PC-9 (cell line): ENCODE measurements at regions not wholly inside any gene's neighbourhood (a gene's known extent, or its start where the extent isn't known, plus 50 kb on each side); places are given as distances from the start of the nearest gene placed in this dataset.

Experiments
- BruUV-seq: library from RNA; stranded (reverse); fragments of 400-500 nt; replicated peaks from 2 replicates; lab custom pipeline; 2021; lab: Mats Ljungman, UMichigan
- CTCF ChIA-PET: fragments of 300-600 bp; sonication (Branson Sonifier 250); formaldehyde crosslinking; loops from one replicate; lab custom pipeline; 2022; ENCODE audit warnings: antibody characterized with exemption; lab: Charles Lee
- POLR2A ChIA-PET: fragments of 300-600 bp; sonication (Branson Sonifier 250); formaldehyde crosslinking; loops from one replicate; lab custom pipeline; 2022; ENCODE audit warnings: antibody characterized with exemption; ENCODE audit not compliant: unreplicated experiment; lab: Charles Lee
- DNase-seq, 2 experiments: peaks; one replicate each; pipeline versions ENCODE4 v3.0.0 to v3.0.0-alpha.2; 2015 to 2022; ENCODE audit warnings: mixed read lengths in 1 of 2
- H2AFZ ChIP-seq: fragments of 200-600 bp; sonication (generic); 2 replicates; pipeline ENCODE4 v1.8.1; 2017; ENCODE audit warnings: antibody characterized with exemption
- H3F3A ChIP-seq: fragments of 200-600 bp; sonication (generic); 2 replicates; pipeline ENCODE4 v1.8.1; 2017; ENCODE audit warnings: antibody characterized with exemption, mild to moderate bottlenecking, low read depth; ENCODE audit not compliant: insufficient read depth
- H3K27ac ChIP-seq: fragments of 200-600 bp; sonication (generic); 2 replicates; pipeline ENCODE4 v1.6.1; 2016; ENCODE audit warnings: mixed run types
- H3K27me3 ChIP-seq: fragments of 200-600 bp; sonication (generic); 2 replicates; pipeline ENCODE4 v1.6.1; 2016; ENCODE audit warnings: low read depth, mixed run types; ENCODE audit not compliant: insufficient read depth
- H3K36me3 ChIP-seq: fragments of 200-600 bp; sonication (generic); 2 replicates; pipeline ENCODE4 v1.6.1; 2016; ENCODE audit warnings: low read depth, mixed run types
- H3K4me1 ChIP-seq: fragments of 200-600 bp; sonication (generic); replicated peaks from 2 replicates; pipeline ENCODE4 v1.6.1; 2016; ENCODE audit warnings: mixed run types; ENCODE audit not compliant: insufficient read depth
- H3K4me2 ChIP-seq: fragments of 200-600 bp; sonication (generic); 2 replicates; pipeline ENCODE4 v1.6.1; 2017; ENCODE audit warnings: mixed run types
- H3K4me3 ChIP-seq: fragments of 200-600 bp; sonication (generic); 2 replicates; pipeline ENCODE4 v1.6.1; 2016; ENCODE audit warnings: mixed run types
- H3K79me2 ChIP-seq: fragments of 200-600 bp; sonication (generic); 2 replicates; pipeline ENCODE4 v1.6.1; 2017; ENCODE audit warnings: low read depth, mixed run types
- H3K9me2 ChIP-seq: fragments of 200-600 bp; sonication (generic); 2 replicates; pipeline ENCODE4 v1.8.1; 2017; ENCODE audit warnings: mild to moderate bottlenecking; ENCODE audit not compliant: insufficient read depth
- H3K9me3 ChIP-seq: fragments of 200-600 bp; sonication (generic); 2 replicates; pipeline ENCODE4 v1.8.1; 2016; ENCODE audit warnings: low read depth; ENCODE audit not compliant: insufficient read depth
- H4K20me1 ChIP-seq: fragments of 200-600 bp; sonication (generic); 2 replicates; pipeline ENCODE4 v1.8.1; 2017; ENCODE audit not compliant: insufficient read depth
- CTCF ChIP-seq: fragments of 200-600 bp; sonication (generic); conservative IDR thresholded peaks from 2 replicates; pipeline ENCODE4 v1.6.1; 2017; ENCODE audit warnings: mixed run types, antibody characterized with exemption, mild to moderate bottlenecking, moderate library complexity
- EZH2 ChIP-seq: fragments of 200-600 bp; sonication (generic); IDR thresholded peaks from 2 replicates; pipeline ENCODE4 v1.8.0; 2017; ENCODE audit warnings: antibody characterized with exemption, low read depth
- intact Hi-C: fragments of 100-400 bp; cut with micrococcal nuclease; formaldehyde crosslinking; loops from one replicate; pipeline ENCODE4 v1.10.0; 2022; ENCODE audit not compliant: unreplicated experiment

GRCh38 chr9:105087910-105088898, 156.2 kb upstream of the SLC44A1 start:
- no peak overlapping the region for H3K27ac ChIP-seq
- intact Hi-C loops: no loop called here
- peaks cover 2% of the 10 kb centered on the region; the same call in 1 of the 2 replicates for H3K4me1 ChIP-seq
- BruUV-seq: no TSS peak
- no peaks in the 10 kb centered on the region for H3K36me3 ChIP-seq
- H3K4me2 ChIP-seq: no peak overlapping the region
- 0 out of 2 replicates have a peak, but pooled peaks cover under 1% of the 10 kb centered on the region for H3F3A ChIP-seq
- ChIA-PET CTCF (no interaction called here), POLR2A (no interaction called here)
- H3K9me2 ChIP-seq: no peaks in the 10 kb centered on the region
- H3K79me2 ChIP-seq: no peaks in the 10 kb centered on the region
- TF ChIP-seq CTCF: no peak
- TF ChIP-seq EZH2: no peak
- H3K27me3 ChIP-seq: no peaks in the 10 kb centered on the region
- H3K9me3 ChIP-seq: no peaks in the 10 kb centered on the region
- H3K4me3 ChIP-seq: no peak overlapping the region
- no peak for DNase-seq
- no peak overlapping the region for H2AFZ ChIP-seq
- H4K20me1 ChIP-seq: no peaks in the 10 kb centered on the region

GRCh38 chr9:105089874-105090273, 154.6 kb upstream of the SLC44A1 start:
- no peak overlapping the region for H3K27ac ChIP-seq
- H3K9me3 ChIP-seq: no peaks in the 10 kb centered on the region
- H3K4me1 ChIP-seq: no peaks in the 10 kb centered on the region
- ChIA-PET POLR2A (no interaction called here), CTCF (no interaction called here)
- DNase-seq: no peak
- intact Hi-C loops: no loop called here
- no peak overlapping the region for H3K4me3 ChIP-seq
- no peaks in the 10 kb centered on the region for H3K36me3 ChIP-seq
- no peaks in the 10 kb centered on the region for H3K27me3 ChIP-seq
- TF ChIP-seq EZH2 (no peak), CTCF (no peak)
- H2AFZ ChIP-seq: no peak overlapping the region
- no peaks in the 10 kb centered on the region for H4K20me1 ChIP-seq
- H3K79me2 ChIP-seq: no peaks in the 10 kb centered on the region
- no TSS peak for BruUV-seq
- no peak overlapping the region for H3K4me2 ChIP-seq
- H3K9me2 ChIP-seq: no peaks in the 10 kb centered on the region
- H3F3A ChIP-seq: no peaks in the 10 kb centered on the region

- DNase-seq: no peak
- no peak overlapping the region for H3K27ac ChIP-seq
- no peaks in the 10 kb centered on the region for H3K79me2 ChIP-seq
- H3K9me3 ChIP-seq: no peaks in the 10 kb centered on the region
- H4K20me1 ChIP-seq: no peaks in the 10 kb centered on the region
- no peak overlapping the region for H3K4me3 ChIP-seq
- TF ChIP-seq EZH2 (no peak), CTCF (no peak)
- ChIA-PET POLR2A (no interaction called here), CTCF (no interaction called here)
- no peaks in the 10 kb centered on the region for H3K27me3 ChIP-seq
- H3K4me1 ChIP-seq: no peaks in the 10 kb centered on the region
- H3K4me2 ChIP-seq: no peak overlapping the region
- no peaks in the 10 kb centered on the region for H3K9me2 ChIP-seq
- BruUV-seq: no TSS peak
- no peaks in the 10 kb centered on the region for H3F3A ChIP-seq
- no peak overlapping the region for H2AFZ ChIP-seq
- intact Hi-C loops: no loop called here
- no peaks in the 10 kb centered on the region for H3K36me3 ChIP-seq
Measured at GRCh38 chr9:105091004-105091640, 153.3 kb upstream of the SLC44A1 start.
